ENCODE measurements at regions not wholly inside any gene's neighbourhood (a gene's known extent, or its start where the extent isn't known, plus 50 kb on each side); places are given as distances from the start of the nearest gene placed in this dataset.

GRCh38 chr14:39988939-39989338, 556.7 kb upstream of the FBXO33 start:
- no peak for DNase-seq (ENCODE audit: low spot score)

GRCh38 chr14:39984323-39984722, 552.1 kb upstream of the FBXO33 start:
- DNase-seq (ENCODE audit: low spot score), result no peak

DNA sequence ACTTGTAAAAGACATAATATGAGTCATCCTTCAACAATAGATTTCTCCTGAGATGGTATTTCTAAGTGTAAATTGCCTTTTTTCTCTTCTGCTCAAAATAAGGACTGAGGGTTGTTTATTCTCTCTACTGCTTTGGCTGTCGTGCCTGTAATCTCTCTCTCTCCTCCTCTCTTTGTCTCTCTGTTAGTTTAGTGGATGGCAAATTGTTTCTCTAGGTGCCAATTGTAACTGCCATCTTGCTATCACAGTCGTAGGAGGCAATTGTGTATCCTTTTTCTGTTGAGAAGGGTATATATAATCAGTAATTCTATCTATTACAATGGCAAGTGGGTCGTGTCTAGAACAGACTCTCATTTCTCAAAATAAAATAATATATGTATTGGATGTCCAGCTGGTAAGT, 545.0 kb upstream of the FBXO33 start:
- no peak for DNase-seq (ENCODE audit: low spot score)

DNA sequence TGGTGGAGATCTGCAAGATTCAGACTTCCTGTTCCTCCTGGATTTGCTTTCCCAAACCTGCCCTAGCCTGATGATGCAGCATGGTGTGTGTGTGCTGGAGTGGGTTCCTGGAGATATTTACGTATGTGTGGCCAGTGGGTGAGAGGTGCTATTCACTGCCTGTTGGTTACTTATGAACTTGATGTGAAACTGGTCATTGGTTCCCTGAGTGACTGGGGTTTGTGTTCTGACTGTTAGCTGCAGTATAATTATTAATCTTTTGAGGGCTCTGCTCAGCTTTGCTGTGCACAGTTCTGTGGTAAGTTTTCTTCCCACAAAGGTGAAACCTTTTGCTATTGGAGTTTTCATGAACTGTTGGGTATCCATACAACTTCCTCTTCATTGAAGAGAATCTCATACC, 541.8 kb upstream of the FBXO33 start:
- DNase-seq (ENCODE audit: low spot score), result no peak

GRCh38 chr14:39972704-39973103, 540.5 kb upstream of the FBXO33 start:
- DNase-seq (ENCODE audit: low spot score), result no peak

DNA sequence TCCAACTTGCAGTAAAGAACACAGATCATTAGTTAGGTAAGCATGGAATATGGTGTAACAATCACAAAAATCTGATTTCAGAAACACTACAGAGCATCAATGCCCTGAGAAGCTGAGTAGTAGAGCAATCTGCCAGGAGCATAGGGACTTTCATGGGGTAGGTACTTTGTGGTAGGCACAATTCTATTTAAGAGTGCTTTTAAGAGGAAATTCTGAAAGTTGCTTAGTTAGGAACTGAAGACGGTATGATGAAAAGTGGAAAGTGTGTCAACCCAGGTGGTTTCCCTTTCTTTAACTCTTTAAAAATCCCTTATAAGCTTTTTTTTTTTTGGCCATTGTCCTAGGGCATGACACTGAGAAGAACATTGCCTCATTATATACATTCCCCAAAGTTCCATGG, 535.7 kb upstream of the FBXO33 start:
- DNase-seq (ENCODE audit: low spot score), result no peak

GRCh38 chr14:39957987-39958386, 525.8 kb upstream of the FBXO33 start:
- no peak for DNase-seq (ENCODE audit: low spot score)

- DNase-seq (ENCODE audit: low spot score), result peak; percentile 2
Observed at GRCh38 chr14:39957290-39957689, 525.1 kb upstream of the FBXO33 start.

DNA sequence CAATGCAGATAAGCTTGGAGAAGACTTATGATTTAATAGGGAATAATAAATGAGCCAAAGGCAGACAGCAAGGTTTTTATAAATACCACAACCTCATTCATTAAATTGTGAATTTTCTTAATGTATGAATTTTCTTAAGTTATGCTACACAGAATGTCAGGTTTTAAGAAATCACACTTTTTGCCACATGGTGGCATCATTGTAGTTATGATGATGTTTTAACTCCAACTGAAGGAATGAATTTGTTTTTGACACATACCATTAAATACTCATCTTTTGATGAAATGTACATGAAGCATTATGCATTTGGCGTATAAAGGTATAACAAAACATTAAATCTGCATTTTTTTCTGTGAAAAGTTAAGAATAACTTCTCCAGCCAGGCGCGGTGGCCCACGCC, 524.1 kb upstream of the FBXO33 start:
- DNase-seq (ENCODE audit: low spot score), result no peak

- no peak for DNase-seq (ENCODE audit: low spot score)
Observed at GRCh38 chr14:39948235-39948634, 516.0 kb upstream of the FBXO33 start.

- DNase-seq (ENCODE audit: low spot score), result no peak
Observed at GRCh38 chr14:39946807-39947206, 514.6 kb upstream of the FBXO33 start.

- DNase-seq (ENCODE audit: low spot score), result no peak
Observed at GRCh38 chr14:39939023-39939422, 506.8 kb upstream of the FBXO33 start.

GRCh38 chr14:39912192-39913100, 480.2 kb upstream of the FBXO33 start:
- no peak for DNase-seq (ENCODE audit: low spot score)

GRCh38 chr14:39897657-39898056, 465.4 kb upstream of the FBXO33 start:
- DNase-seq (ENCODE audit: low spot score), result no peak

DNA sequence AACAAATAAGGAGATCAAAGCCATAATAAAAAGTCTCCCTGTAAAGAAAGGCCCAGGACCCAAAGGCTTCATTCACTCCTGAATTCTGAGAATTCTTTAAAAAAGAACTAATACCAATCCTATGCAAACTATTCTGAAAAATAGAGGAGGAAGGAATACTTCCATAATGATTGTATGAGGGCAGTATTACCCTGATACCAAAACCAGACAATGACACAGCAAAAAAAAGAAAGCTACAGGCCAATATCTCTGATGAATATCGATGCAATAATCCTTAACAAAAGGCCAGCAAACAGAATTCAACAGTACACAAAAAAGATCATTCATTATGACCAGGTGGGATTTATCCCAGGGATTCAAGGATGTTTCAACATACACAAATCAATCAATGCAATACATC, 457.8 kb upstream of the FBXO33 start:
- DNase-seq (ENCODE audit: low spot score), result no peak

- no peak for DNase-seq (ENCODE audit: low spot score)
Observed at GRCh38 chr14:39884091-39884490, 451.9 kb upstream of the FBXO33 start.

- no peak for DNase-seq (ENCODE audit: low spot score)
Observed at GRCh38 chr14:39880965-39881364, 448.7 kb upstream of the FBXO33 start.

DNA sequence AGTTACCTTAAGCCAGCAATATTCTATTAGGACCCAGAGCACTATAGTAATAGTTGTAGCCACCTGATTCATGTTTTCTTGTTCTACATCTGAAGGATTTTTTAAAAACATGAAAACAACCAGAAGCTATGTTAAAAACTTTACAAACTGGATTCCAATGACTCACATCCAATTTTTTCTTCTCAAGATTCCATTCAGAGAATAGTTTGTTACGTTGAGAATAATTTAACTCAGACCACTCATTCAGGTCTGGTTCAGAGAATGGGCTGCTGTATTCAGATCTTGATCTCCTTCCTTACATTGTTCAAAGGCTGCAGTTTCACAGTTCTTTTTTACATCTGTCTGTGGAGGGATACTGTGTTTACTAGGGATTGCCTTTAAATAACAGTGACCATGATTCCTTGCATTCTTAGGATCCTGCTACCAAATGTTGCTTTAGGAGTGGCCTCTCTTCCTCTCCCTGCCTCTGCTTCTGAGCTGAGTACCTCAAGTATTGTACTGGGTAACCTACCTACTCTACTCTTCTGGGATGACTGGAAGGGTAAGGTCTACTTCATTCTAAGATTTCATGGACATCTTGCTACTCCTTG, 448.0 kb upstream of the FBXO33 start:
- no peak for DNase-seq (ENCODE audit: low spot score)

DNA sequence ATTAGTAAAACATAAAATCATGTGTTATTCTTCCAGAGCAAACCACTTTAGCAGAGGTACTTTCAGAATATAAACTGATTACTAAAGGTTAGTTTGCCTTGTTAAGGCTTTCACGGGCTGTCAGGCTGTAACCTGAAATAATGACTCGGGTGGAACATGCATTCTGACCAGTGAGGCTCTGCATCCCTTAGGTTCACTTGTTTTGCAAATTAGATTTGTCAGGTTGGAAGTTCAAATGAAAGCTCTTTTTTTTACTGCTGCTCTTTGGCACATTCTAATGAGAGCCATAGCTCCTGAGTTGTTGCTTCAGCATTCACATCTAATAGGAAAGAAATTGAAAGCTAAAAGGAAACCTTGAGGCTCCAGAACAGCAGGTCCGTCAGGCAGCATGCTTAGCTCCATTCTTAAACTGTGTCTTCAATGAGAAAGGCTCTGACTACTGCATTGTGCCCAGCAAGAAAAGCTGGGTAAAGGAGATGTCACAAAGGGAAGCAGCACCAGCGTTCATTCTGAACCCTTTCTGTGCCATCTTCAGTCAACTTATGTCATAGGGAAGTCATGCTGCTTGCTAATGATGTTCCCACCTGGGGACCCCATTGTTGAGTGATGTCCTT, 445.5 kb upstream of the FBXO33 start:
- no peak for DNase-seq (ENCODE audit: low spot score)

- no peak for DNase-seq (ENCODE audit: low spot score)
Observed at GRCh38 chr14:39876916-39877315, 444.7 kb upstream of the FBXO33 start.

GRCh38 chr14:39875028-39875427, 442.8 kb upstream of the FBXO33 start:
- DNase-seq (ENCODE audit: low spot score), result no peak

GRCh38 chr14:39873791-39874190, 441.6 kb upstream of the FBXO33 start:
- no peak for DNase-seq (ENCODE audit: low spot score)

DNA sequence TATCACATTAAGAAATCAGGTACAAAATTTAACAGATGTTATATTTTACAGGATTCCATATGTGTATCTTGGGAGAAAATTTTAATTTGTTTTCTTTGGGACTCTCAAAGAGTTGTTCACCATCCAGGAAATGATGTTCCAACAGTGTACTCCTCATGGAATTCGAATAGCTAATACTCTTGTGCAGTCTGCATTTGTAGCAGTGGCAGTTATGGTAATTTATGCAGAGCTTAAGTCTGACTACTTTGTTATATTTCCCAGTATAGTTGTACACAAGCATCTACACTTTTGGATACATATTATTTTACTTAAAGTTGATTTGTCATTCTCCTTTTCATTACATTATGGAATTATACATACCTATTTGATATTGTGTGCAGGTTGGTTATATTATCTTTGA, 436.7 kb upstream of the FBXO33 start:
- no peak for DNase-seq (ENCODE audit: low spot score)
